ENCODE measurements at regions not wholly inside any gene's neighbourhood (a gene's known extent, or its start where the extent isn't known, plus 50 kb on each side); places are given as distances from the start of the nearest gene placed in this dataset.

DNA sequence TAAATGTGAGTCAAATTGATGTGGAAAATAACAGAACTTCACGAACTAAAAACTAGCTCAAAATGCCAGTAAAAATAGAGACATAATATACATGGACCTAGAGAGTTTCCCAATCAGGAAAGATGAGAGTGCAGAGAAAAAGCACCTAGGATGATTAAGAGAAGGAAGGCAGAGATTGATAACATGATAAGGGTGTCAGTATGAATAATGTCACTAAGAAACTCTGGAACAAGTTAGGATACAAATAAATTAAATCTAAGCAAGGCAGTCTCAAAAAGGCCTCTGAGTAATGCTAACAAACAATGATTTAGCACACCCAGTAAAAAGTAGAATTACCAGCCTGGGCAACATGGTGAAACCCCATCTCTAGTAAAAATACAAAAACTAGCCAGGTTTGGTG, 304.7 kb upstream of the DPPA4 start:
- TF ChIP-seq CTCF (conservative IDR thresholded peaks at IDR 0.05; ENCODE audit: low read depth, low read length) (no peak), EZH2 (IDR thresholded peaks at IDR 0.05; ENCODE audit: borderline replicate concordance, low read depth, low read length, poor library complexity, severe bottlenecking) (no peak)

Measured in A673 (cell line).